Myocyte (in vitro differentiated cells): ENCODE measurements at regions not wholly inside any gene's neighbourhood (a gene's known extent, or its start where the extent isn't known, plus 50 kb on each side); places are given as distances from the start of the nearest gene placed in this dataset.

Experiments used
- DNase-seq: peaks from one replicate; pipeline ENCODE4 v3.0.0-alpha.2; 2012; ENCODE audit warnings: low read depth

- no peak for DNase-seq
Measured at GRCh38 chr10:117425974-117426566, 50.8 kb upstream of the PDZD8 start.

- DNase-seq: no peak
Measured at GRCh38 chr10:117424883-117425649, 49.8 kb upstream of the PDZD8 start.
